GM23338 (cell line): ENCODE measurements at regions not wholly inside any gene's neighbourhood (a gene's known extent, or its start where the extent isn't known, plus 50 kb on each side); places are given as distances from the start of the nearest gene placed in this dataset.

ENCODE experiments used
- ATAC-seq: fragments of 200-7000 bp; cut with Tn5 transposase; 3 replicates; pipeline ENCODE4 v1.9.1; 2020
- DNase-seq: peaks from one replicate; pipeline ENCODE4 v3.0.0-alpha.2; 2015; ENCODE audit warnings: low spot score
- H2AFZ ChIP-seq: fragments of 200-600 bp; sonication (generic); 2 replicates; pipeline ENCODE4 v1.8.0; 2016; ENCODE audit warnings: antibody characterized with exemption, mild to moderate bottlenecking, moderate library complexity
- H3F3A ChIP-seq: fragments of 200-600 bp; sonication (generic); replicated peaks from 2 replicates; pipeline ENCODE4 v1.8.0; 2017; ENCODE audit warnings: antibody characterized with exemption, mixed run types, low read depth
- H3K27ac ChIP-seq: fragments of 200-600 bp; sonication (generic); 2 replicates; pipeline ENCODE4 v1.6.1; 2016; ENCODE audit warnings: low read depth
- H3K27me3 ChIP-seq: fragments of 200-600 bp; sonication (generic); 2 replicates; pipeline ENCODE4 v1.8.0; 2016; ENCODE audit warnings: mild to moderate bottlenecking, mixed run types, moderate library complexity; ENCODE audit not compliant: insufficient read depth
- H3K36me3 ChIP-seq: fragments of 200-600 bp; sonication (generic); 2 replicates; pipeline ENCODE4 v1.8.0; 2016; ENCODE audit warnings: mild to moderate bottlenecking; ENCODE audit not compliant: insufficient read depth
- H3K4me1 ChIP-seq: fragments of 200-600 bp; sonication (generic); 2 replicates; pipeline ENCODE4 v1.8.0; 2016; ENCODE audit warnings: mild to moderate bottlenecking, moderate library complexity; ENCODE audit not compliant: insufficient read depth
- H3K4me2 ChIP-seq: fragments of 200-600 bp; sonication (generic); 2 replicates; pipeline ENCODE4 v1.7.1; 2017; ENCODE audit warnings: mixed run types
- H3K4me3 ChIP-seq: fragments of 200-600 bp; sonication (generic); 2 replicates; pipeline ENCODE4 v1.6.1; 2016; ENCODE audit warnings: mixed run types
- H3K79me2 ChIP-seq: fragments of 200-600 bp; sonication (generic); replicated peaks from 2 replicates; pipeline ENCODE4 v1.8.0; 2017; ENCODE audit warnings: mild to moderate bottlenecking; ENCODE audit not compliant: insufficient read depth
- H3K9me2 ChIP-seq: fragments of 200-600 bp; sonication (generic); 2 replicates; pipeline ENCODE4 v1.8.0; 2017; ENCODE audit not compliant: insufficient read depth
- H4K20me1 ChIP-seq: fragments of 200-600 bp; sonication (generic); replicated peaks from 2 replicates; pipeline ENCODE4 v1.8.0; 2017; ENCODE audit warnings: mild to moderate bottlenecking; ENCODE audit not compliant: insufficient read depth
- H3K27ac Mint-ChIP-seq: 2 replicates; pipeline ENCODE4 v1.8.0; 2020; ENCODE audit warnings: inconsistent platforms, mild to moderate bottlenecking, moderate library complexity, mixed read lengths
- H3K27me3 Mint-ChIP-seq: 3 replicates; pipeline ENCODE4 v1.8.0; 2022; ENCODE audit warnings: low read depth, mild to moderate bottlenecking, moderate library complexity, mixed read lengths, inconsistent platforms; ENCODE audit not compliant: insufficient read depth, poor library complexity
- H3K36me3 Mint-ChIP-seq: 3 replicates; pipeline ENCODE4 v1.8.0; 2021; ENCODE audit warnings: low read depth, mild to moderate bottlenecking, inconsistent platforms, moderate library complexity, mixed read lengths
- H3K4me1 Mint-ChIP-seq: 3 replicates; pipeline ENCODE4 v1.8.0; 2020; ENCODE audit warnings: mild to moderate bottlenecking, inconsistent platforms, mixed read lengths
- H3K4me3 Mint-ChIP-seq: 3 replicates; pipeline ENCODE4 v1.8.0; 2021; ENCODE audit warnings: moderate library complexity, mild to moderate bottlenecking, inconsistent platforms, mixed read lengths
- H3K9me3 Mint-ChIP-seq: 3 replicates; pipeline ENCODE4 v1.8.0; 2020; ENCODE audit warnings: moderate library complexity, mild to moderate bottlenecking, inconsistent platforms, mixed read lengths
- EZH2 ChIP-seq: fragments of 200-600 bp; sonication (generic); IDR thresholded peaks from one replicate; pipeline ENCODE4 v1.8.0; 2017; ENCODE audit warnings: antibody characterized with exemption, mild to moderate bottlenecking, low read depth; ENCODE audit not compliant: unreplicated experiment
- EZH2phosphoT487 ChIP-seq: fragments of 200-600 bp; sonication (generic); IDR thresholded peaks from one replicate; pipeline ENCODE4 v1.8.1; 2018; ENCODE audit warnings: antibody characterized with exemption; ENCODE audit not compliant: unreplicated experiment
- NANOG ChIP-seq: IDR thresholded peaks from 2 replicates; pipeline ENCODE4 v1.6.1; 2016; ENCODE audit warnings: antibody characterized with exemption, borderline replicate concordance
- POLR2AphosphoS5 ChIP-seq: IDR thresholded peaks from 2 replicates; pipeline ENCODE4 v1.6.1; 2016; ENCODE audit warnings: antibody characterized with exemption, low read depth
- ZNF114 ChIP-seq: fragments of 250-450 bp; sonication (Bioruptor Pico); IDR thresholded peaks from 2 replicates; pipeline ENCODE4 v1.5.0; 2020; ENCODE audit warnings: mild to moderate bottlenecking, moderate library complexity
- TF ChIP-seq, protein P1 (sequence below): IDR thresholded peaks from 2 replicates; pipeline ENCODE4 v1.6.1; 2016; ENCODE audit warnings: antibody characterized with exemption
- TF ChIP-seq, protein P2 (sequence below): fragments of 250-450 bp; sonication (Bioruptor Pico); IDR thresholded peaks from 2 replicates; pipeline ENCODE4 v1.5.0; 2020; ENCODE audit warnings: mild to moderate bottlenecking, moderate library complexity

DNA sequence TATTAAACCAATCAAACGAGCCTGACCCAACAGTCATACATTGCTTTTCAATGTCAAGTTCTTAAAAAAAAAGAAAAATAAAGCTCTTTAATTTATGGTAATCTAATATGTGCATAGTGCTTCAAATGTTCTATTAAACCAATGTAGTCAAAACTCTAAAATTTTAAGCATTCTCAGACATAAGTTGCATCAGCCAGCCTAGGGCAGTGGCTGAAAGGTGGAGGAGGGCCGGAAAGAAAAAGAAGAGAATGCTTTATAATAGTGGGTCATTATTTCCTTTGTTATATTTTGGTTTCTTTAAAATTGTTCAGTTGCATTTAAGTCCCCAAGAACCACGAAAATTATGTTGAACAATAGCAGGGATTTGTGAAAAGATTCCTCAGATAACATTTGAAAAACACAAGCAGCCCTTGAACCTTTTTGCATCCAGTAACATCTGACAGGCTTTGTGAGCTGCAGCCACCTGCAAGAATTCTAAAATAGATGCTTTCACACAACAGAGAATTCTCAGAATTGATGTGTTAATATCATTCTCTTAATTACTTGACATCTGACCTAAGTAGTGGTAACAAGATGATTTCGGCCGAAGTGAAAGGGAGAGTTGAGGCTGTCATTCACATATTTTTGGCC lies 252.1 kb downstream of the CDCA7 start (continued):
- TF ChIP-seq, protein P1, sequence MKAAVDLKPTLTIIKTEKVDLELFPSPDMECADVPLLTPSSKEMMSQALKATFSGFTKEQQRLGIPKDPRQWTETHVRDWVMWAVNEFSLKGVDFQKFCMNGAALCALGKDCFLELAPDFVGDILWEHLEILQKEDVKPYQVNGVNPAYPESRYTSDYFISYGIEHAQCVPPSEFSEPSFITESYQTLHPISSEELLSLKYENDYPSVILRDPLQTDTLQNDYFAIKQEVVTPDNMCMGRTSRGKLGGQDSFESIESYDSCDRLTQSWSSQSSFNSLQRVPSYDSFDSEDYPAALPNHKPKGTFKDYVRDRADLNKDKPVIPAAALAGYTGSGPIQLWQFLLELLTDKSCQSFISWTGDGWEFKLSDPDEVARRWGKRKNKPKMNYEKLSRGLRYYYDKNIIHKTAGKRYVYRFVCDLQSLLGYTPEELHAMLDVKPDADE = no peak
- no peak for TF ChIP-seq EZH2phosphoT487
- TF ChIP-seq, protein P2, sequence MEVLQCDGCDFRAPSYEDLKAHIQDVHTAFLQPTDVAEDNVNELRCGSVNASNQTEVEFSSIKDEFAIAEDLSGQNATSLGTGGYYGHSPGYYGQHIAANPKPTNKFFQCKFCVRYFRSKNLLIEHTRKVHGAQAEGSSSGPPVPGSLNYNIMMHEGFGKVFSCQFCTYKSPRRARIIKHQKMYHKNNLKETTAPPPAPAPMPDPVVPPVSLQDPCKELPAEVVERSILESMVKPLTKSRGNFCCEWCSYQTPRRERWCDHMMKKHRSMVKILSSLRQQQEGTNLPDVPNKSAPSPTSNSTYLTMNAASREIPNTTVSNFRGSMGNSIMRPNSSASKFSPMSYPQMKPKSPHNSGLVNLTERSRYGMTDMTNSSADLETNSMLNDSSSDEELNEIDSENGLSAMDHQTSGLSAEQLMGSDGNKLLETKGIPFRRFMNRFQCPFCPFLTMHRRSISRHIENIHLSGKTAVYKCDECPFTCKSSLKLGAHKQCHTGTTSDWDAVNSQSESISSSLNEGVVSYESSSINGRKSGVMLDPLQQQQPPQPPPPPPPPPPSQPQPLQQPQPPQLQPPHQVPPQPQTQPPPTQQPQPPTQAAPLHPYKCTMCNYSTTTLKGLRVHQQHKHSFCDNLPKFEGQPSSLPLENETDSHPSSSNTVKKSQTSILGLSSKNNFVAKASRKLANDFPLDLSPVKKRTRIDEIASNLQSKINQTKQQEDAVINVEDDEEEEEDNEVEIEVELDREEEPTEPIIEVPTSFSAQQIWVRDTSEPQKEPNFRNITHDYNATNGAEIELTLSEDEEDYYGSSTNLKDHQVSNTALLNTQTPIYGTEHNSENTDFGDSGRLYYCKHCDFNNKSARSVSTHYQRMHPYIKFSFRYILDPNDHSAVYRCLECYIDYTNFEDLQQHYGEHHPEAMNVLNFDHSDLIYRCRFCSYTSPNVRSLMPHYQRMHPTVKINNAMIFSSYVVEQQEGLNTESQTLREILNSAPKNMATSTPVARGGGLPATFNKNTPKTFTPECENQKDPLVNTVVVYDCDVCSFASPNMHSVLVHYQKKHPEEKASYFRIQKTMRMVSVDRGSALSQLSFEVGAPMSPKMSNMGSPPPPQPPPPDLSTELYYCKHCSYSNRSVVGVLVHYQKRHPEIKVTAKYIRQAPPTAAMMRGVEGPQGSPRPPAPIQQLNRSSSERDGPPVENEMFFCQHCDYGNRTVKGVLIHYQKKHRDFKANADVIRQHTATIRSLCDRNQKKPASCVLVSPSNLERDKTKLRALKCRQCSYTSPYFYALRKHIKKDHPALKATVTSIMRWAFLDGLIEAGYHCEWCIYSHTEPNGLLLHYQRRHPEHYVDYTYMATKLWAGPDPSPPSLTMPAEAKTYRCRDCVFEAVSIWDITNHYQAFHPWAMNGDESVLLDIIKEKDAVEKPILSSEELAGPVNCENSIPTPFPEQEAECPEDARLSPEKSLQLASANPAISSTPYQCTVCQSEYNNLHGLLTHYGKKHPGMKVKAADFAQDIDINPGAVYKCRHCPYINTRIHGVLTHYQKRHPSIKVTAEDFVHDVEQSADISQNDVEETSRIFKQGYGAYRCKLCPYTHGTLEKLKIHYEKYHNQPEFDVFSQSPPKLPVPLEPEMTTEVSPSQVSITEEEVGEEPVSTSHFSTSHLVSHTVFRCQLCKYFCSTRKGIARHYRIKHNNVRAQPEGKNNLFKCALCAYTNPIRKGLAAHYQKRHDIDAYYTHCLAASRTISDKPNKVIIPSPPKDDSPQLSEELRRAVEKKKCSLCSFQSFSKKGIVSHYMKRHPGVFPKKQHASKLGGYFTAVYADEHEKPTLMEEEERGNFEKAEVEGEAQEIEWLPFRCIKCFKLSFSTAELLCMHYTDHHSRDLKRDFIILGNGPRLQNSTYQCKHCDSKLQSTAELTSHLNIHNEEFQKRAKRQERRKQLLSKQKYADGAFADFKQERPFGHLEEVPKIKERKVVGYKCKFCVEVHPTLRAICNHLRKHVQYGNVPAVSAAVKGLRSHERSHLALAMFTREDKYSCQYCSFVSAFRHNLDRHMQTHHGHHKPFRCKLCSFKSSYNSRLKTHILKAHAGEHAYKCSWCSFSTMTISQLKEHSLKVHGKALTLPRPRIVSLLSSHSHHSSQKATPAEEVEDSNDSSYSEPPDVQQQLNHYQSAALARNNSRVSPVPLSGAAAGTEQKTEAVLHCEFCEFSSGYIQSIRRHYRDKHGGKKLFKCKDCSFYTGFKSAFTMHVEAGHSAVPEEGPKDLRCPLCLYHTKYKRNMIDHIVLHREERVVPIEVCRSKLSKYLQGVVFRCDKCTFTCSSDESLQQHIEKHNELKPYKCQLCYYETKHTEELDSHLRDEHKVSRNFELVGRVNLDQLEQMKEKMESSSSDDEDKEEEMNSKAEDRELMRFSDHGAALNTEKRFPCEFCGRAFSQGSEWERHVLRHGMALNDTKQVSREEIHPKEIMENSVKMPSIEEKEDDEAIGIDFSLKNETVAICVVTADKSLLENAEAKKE (CRISPR knock-in tag) = no peak
- no peak for TF ChIP-seq NANOG
- TF ChIP-seq POLR2AphosphoS5 = no peak
- no peak for TF ChIP-seq EZH2

DNA sequence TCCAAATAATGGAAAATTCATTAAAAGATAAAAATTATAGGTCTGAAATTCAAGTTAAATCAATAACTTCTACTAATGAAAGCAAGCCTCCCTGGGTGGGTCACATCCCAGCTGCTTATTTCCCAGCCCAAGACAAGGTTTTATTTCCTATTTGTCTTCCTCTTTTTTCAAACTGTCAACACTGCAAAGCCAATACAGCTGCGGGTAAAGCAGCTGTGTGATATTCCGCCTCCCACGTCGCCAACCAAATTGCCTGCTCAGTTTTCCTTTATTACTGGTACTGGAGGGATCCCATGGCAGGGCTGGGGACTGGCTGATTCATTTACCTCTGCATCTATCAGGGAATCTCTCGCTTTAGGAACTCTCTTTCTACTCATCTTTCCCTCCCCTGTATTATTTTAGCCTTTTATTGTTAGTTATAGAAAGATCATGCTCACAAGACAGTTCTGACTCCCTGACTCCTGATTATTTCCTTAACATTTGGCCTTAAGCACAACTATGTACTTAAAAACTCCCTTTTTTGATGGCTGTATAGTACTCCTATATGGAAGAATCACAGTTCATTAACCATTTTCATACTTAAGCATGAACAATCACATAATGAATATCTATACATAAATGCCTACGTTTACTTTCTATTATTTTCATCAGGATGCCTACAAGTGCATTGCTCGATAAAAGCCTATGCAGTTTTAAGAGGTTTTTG lies 253.1 kb downstream of the CDCA7 start:
- Mint-ChIP-seq H3K9me3 (no peaks in the 10 kb centered on the region; the same call in 2 of the 3 replicates), H3K36me3 (no peaks in the 10 kb centered on the region), H3K4me3 (no peak overlapping the region), H3K27ac (0 out of 2 replicates have a peak overlapping the region, but pooled peaks have one; percentile 24), H3K4me1 (peaks cover 24% of the 10 kb centered on the region), H3K27me3 (no peaks in the 10 kb centered on the region)
- no peak overlapping the region for H3K4me2 ChIP-seq
- no peaks in the 10 kb centered on the region for H3K27me3 ChIP-seq
- no peaks in the 10 kb centered on the region for H3K79me2 ChIP-seq
- no peak for DNase-seq
- no peak overlapping the region for H3K4me3 ChIP-seq
- H4K20me1 ChIP-seq = no peaks in the 10 kb centered on the region
- H3K9me2 ChIP-seq = 0 out of 2 replicates have a peak, but pooled peaks cover 3% of the 10 kb centered on the region
- no peaks in the 10 kb centered on the region for H3K36me3 ChIP-seq
- H2AFZ ChIP-seq = no peak overlapping the region
- H3K4me1 ChIP-seq = peaks cover 18% of the 10 kb centered on the region
- H3F3A ChIP-seq = no peaks in the 10 kb centered on the region
- peak overlapping the region; percentile 77 for H3K27ac ChIP-seq
- ATAC-seq = no peak
- TF ChIP-seq POLR2AphosphoS5 = no peak
- TF ChIP-seq EZH2 = no peak
- no peak for TF ChIP-seq ZNF114 (CRISPR knock-in tag)
- TF ChIP-seq, protein P2 (CRISPR knock-in tag) = no peak
